BE2C (cell line): ENCODE measurements at regions not wholly inside any gene's neighbourhood (a gene's known extent, or its start where the extent isn't known, plus 50 kb on each side); places are given as distances from the start of the nearest gene placed in this dataset.

Source experiments
- DNase-seq: peaks from one replicate; pipeline ENCODE4 v3.0.0-alpha.2; 2020
- H3K27me3 ChIP-seq: fragments of 250-450 bp; sonication (Bioruptor Pico); 2 replicates; pipeline ENCODE4 v1.5.1; 2020; ENCODE audit warnings: mild to moderate bottlenecking
- H3K36me3 ChIP-seq: fragments of 250-450 bp; sonication (Bioruptor Pico); 2 replicates; pipeline ENCODE4 v1.5.1; 2020; ENCODE audit warnings: mild to moderate bottlenecking
- H3K4me1 ChIP-seq: fragments of 250-450 bp; sonication (Bioruptor Pico); 2 replicates; pipeline ENCODE4 v1.5.1; 2020
- H3K4me3 ChIP-seq: 2 replicates; pipeline ENCODE4 v1.5.1; 2011; ENCODE audit warnings: low read depth, low read length
- H3K9me3 ChIP-seq: fragments of 250-450 bp; sonication (Bioruptor Pico); 2 replicates; pipeline ENCODE4 v1.5.1; 2020
- TF ChIP-seq, protein P1 (sequence below): IDR thresholded peaks from 2 replicates; pipeline ENCODE4 v1.5.1; 2012; ENCODE audit warnings: mild to moderate bottlenecking, low read depth, low read length

DNA sequence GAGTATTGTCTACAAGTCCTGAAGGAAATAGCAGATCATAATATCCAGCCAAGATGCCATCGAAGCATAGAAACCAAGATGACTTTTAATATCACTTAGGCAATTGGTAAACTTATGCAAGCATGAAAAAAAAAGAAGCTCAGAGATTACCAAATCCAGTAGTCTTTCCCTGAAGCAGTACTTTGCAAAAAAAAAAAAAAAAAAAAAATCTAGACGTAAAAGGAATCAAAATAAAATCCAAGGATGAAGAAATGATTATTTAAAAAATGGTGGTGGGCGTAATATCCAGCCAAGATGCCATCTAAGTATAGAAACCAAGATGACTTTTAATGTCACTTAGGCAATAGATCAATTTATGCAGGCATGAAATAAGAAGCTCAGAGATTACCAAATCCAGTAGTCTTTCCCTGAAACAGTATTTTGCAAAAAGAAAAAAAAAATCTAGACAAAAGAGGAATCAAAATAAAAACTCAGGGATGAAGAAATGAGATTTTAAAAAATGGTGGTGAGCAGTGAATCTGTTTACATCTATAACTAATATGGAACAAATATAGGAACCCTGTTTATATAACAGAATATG is 108.8 kb downstream of the GYPC start:
- no peaks in the 10 kb centered on the region for H3K4me1 ChIP-seq
- no peaks in the 10 kb centered on the region for H3K9me3 ChIP-seq
- TF ChIP-seq, protein P1, sequence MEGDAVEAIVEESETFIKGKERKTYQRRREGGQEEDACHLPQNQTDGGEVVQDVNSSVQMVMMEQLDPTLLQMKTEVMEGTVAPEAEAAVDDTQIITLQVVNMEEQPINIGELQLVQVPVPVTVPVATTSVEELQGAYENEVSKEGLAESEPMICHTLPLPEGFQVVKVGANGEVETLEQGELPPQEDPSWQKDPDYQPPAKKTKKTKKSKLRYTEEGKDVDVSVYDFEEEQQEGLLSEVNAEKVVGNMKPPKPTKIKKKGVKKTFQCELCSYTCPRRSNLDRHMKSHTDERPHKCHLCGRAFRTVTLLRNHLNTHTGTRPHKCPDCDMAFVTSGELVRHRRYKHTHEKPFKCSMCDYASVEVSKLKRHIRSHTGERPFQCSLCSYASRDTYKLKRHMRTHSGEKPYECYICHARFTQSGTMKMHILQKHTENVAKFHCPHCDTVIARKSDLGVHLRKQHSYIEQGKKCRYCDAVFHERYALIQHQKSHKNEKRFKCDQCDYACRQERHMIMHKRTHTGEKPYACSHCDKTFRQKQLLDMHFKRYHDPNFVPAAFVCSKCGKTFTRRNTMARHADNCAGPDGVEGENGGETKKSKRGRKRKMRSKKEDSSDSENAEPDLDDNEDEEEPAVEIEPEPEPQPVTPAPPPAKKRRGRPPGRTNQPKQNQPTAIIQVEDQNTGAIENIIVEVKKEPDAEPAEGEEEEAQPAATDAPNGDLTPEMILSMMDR = no peak
- no peak overlapping the region for H3K4me3 ChIP-seq
- no peaks in the 10 kb centered on the region for H3K27me3 ChIP-seq
- no peak for DNase-seq
- no peaks in the 10 kb centered on the region for H3K36me3 ChIP-seq

DNA sequence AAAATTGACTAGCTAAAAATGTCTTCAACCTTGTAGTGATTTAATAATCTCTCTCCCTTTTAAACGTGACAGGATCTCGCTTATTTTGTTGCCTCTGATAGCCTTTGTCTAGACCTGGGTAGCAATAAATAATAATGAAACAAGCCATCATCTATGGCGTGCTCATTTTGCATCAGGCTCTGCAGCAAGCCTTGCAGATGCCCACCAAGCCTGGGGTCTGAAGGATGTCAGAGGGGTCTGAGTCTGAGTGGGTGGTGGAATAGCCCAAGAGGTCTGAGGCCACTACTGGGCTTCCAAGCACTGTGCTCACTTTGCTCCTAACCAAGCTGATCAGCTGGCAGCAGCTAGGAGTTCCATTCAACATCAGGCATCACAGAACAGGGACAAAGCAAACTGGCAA is 109.4 kb downstream of the GYPC start:
- no peak for DNase-seq
- Histone ChIP-seq H3K9me3 (no peaks in the 10 kb centered on the region), H3K36me3 (no peaks in the 10 kb centered on the region), H3K4me1 (no peaks in the 10 kb centered on the region), H3K27me3 (no peaks in the 10 kb centered on the region), H3K4me3 (no peak overlapping the region)
- TF ChIP-seq, protein P1 = no peak

DNA sequence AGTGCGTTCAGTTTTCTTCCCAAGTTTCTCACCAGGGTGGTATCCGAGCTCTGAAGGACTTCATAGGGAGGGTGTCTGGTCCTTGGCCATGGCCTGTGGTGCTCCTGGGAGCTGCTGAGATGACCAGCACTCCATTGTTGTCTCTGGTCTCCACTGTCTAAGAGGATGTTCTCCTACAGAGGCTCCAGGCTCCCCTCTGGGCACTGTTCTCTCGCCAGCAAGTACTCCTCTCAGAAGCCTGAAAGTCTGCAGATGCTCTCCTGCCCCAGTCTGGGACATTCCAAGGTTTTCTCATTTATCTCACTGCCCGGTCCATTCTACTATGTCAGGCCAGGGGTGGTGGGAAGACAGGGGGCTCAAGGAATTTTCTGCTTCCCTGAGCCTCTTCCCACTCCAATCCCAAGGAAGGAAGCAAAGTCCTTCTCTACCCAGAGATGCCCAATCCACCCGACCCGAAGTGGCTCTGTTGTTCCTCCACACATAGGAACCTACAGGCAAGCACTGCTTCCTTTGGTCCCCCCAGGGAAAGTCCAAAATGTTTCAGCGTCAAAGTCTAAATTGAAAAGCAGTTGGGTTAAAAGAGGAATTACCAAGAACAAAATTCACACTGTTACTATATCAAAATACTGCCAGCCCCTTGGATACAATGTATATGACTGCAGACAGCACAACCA is 110.5 kb downstream of the GYPC start:
- Histone ChIP-seq H3K36me3 (no peaks in the 10 kb centered on the region), H3K4me1 (no peaks in the 10 kb centered on the region), H3K27me3 (no peaks in the 10 kb centered on the region), H3K4me3 (no peak overlapping the region), H3K9me3 (no peaks in the 10 kb centered on the region)
- TF ChIP-seq, protein P1 = no peak
- DNase-seq = no peak

DNA sequence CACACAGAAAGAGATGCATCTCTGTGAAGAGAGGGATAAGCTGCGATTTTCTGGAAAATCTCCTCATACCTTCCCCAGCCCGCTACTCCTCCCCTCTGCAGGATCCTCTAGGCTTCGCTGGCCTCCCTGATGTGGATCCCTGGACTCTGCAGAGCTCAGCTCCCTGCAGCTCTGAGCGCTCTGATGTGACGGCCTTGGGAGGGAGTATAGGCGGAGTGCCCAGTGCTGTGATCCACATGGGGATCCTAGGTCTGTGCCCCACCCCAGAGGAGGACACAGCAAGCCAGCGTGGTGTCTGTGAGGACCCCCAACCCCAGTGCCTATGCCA is 111.0 kb downstream of the GYPC start:
- TF ChIP-seq, protein P1 = no peak
- DNase-seq = no peak
- Histone ChIP-seq H3K9me3 (no peaks in the 10 kb centered on the region), H3K4me3 (no peak overlapping the region), H3K27me3 (no peaks in the 10 kb centered on the region), H3K36me3 (no peaks in the 10 kb centered on the region), H3K4me1 (no peaks in the 10 kb centered on the region)

DNA sequence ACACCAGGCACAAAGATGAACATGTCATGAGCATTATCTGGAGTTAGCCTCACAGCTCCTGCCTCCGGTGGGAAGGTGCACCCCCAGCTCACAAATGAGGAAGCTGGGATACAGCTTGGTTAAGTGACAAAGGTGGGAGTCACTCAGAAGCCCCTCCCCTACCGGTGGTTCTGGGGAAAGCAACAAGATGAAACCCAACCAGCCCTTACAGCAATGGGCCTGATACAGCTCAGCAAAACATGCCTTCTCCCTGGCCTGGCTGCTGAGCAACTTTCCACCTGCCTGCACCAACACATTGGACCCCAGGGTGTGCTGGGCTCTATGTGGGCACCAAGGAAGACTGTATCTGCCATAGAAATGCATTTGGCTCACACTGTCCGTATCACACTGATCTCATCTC is 113.2 kb downstream of the GYPC start:
- Histone ChIP-seq H3K4me1 (no peaks in the 10 kb centered on the region), H3K4me3 (no peak overlapping the region), H3K36me3 (no peaks in the 10 kb centered on the region), H3K9me3 (no peaks in the 10 kb centered on the region), H3K27me3 (no peaks in the 10 kb centered on the region)
- TF ChIP-seq, protein P1 = no peak
- no peak for DNase-seq

DNA sequence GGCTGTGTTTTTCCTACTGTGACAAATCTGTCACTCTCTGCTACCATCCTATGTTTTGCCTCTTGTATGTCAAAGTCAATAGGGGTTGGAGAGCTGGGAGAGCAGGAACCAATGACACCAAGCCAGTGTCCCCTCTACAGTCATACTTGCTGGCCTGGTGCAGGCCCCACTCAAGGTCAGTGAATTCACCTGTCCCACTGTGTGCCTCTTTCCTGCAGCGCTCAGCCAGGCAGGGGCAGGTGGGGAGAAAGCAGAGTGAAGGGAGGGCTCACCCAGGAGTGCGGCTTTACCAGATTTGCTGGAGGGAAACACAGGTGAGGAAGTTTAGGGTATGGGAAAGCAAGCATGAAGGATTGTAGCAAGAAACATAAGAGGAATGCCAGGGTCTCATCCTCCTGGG is 114.5 kb downstream of the GYPC start:
- no peak overlapping the region for H3K4me3 ChIP-seq
- no peaks in the 10 kb centered on the region for H3K36me3 ChIP-seq
- H3K27me3 ChIP-seq = no peaks in the 10 kb centered on the region
- no peaks in the 10 kb centered on the region for H3K9me3 ChIP-seq
- TF ChIP-seq, protein P1 = no peak
- H3K4me1 ChIP-seq = no peaks in the 10 kb centered on the region
- no peak for DNase-seq
